ENCODE measurements at regions not wholly inside any gene's neighbourhood (a gene's known extent, or its start where the extent isn't known, plus 50 kb on each side); places are given as distances from the start of the nearest gene placed in this dataset.

GRCh38 chrX:103148075-103148474 lies 55.1 kb upstream of the NXF3 start:
- H3K14ac ChIP-seq (ENCODE audit: insufficient read length): no peak overlapping the region
- H2BK15ac ChIP-seq (ENCODE audit: low read length): no peak overlapping the region
- H3K36me3 ChIP-seq (ENCODE audit: control insufficient read depth in 2 of 4, insufficient read depth in 4 of 4, low read length in 3 of 4): no peaks in the 10 kb centered on the region
- no peaks in the 10 kb centered on the region for H3K4me1 ChIP-seq (replicated peaks in 1 of 4; ENCODE audit: control insufficient read depth in 3 of 4, insufficient read depth in 4 of 4, low read length in 3 of 4)
- no peaks in the 10 kb centered on the region for H3K27me3 ChIP-seq (replicated peaks in 1 of 4; ENCODE audit: control insufficient read depth in 3 of 4, extremely low read depth in 1 of 4, insufficient read depth in 3 of 4, low read length in 3 of 4)
- ChIA-PET POLR2A (ENCODE audit: partially characterized antibody) (no interaction called here), CTCF (ENCODE audit: partially characterized antibody) (no interaction called here)
- H3K23ac ChIP-seq (ENCODE audit: insufficient read length): no peak overlapping the region
- no peaks in the 10 kb centered on the region for H3K23me2 ChIP-seq (ENCODE audit: low read depth, low read length)
- 92% methylated on average over 1 of the region's 1 CpG; no CpG with 5 or more reads in 1 of the 2 experiments for WGBS, 2 experiments (ENCODE audit: extremely low coverage in 1 of 2, insufficient coverage in 1 of 2, insufficient read length in 1 of 2, insufficient replicate concordance in 2 of 2, low coverage in 1 of 2, low lambda C conversion rate in 2 of 2, missing lambda C conversion rate in 1 of 2)
- FAIRE-seq (no peak), DNase-seq (ENCODE audit: low read depth in 1 of 2, low spot score in 2 of 2) (no peak)
- no peak overlapping the region for H4K8ac ChIP-seq (ENCODE audit: extremely low read depth, insufficient read depth, low read length)
- no peaks in the 10 kb centered on the region for H4K20me1 ChIP-seq (replicated peaks in 1 of 2; ENCODE audit: control insufficient read depth in 1 of 2, insufficient read depth in 2 of 2, low read length in 2 of 2)
- H3K4ac ChIP-seq (replicated peaks; ENCODE audit: insufficient read length, low read depth, low read length): no peak overlapping the region
- no peak overlapping the region for H4K5ac ChIP-seq (ENCODE audit: insufficient read length, low read depth, low read length)
- H3K9ac ChIP-seq (replicated peaks in 1 of 4; ENCODE audit: extremely low read depth in 1 of 4, low read depth in 3 of 4, low read length in 3 of 4): no peak overlapping the region
- H2BK5ac ChIP-seq (ENCODE audit: low read depth, low read length): no peak overlapping the region
- H3K4me2 ChIP-seq (ENCODE audit: insufficient read depth in 1 of 2, low read depth in 2 of 2, low read length in 2 of 2): no peak overlapping the region
- no peak overlapping the region for H2AK5ac ChIP-seq (ENCODE audit: low read depth, low read length)
- H3K27ac ChIP-seq (ENCODE audit: low read depth, low read length): no peak overlapping the region
- no peak overlapping the region for H2AFZ ChIP-seq (ENCODE audit: low read length)
- no peak overlapping the region for H3K4me3 ChIP-seq (ENCODE audit: extremely low read depth in 1 of 4, insufficient read depth in 2 of 4, low read depth in 3 of 4, low read length in 4 of 4)
- H2BK20ac ChIP-seq (ENCODE audit: low read length): no peak overlapping the region
- H3K9me3 ChIP-seq (ENCODE audit: insufficient read depth in 2 of 2, low read depth in 1 of 2, low read length in 1 of 2): no peaks in the 10 kb centered on the region
- H3K18ac ChIP-seq (ENCODE audit: extremely low read depth, low read length): no peak overlapping the region
- no peak overlapping the region for H3K56ac ChIP-seq (replicated peaks; ENCODE audit: insufficient read length, low read depth, low read length)
- no peaks in the 10 kb centered on the region for H3K79me1 ChIP-seq (ENCODE audit: low read depth, low read length)
- no peak overlapping the region for H2BK12ac ChIP-seq (ENCODE audit: low read depth, low read length)
- no peaks in the 10 kb centered on the region for H3K79me2 ChIP-seq (ENCODE audit: control insufficient read depth in 1 of 2, insufficient read depth in 2 of 2, low read length in 2 of 2)
- H4K91ac ChIP-seq (replicated peaks; ENCODE audit: insufficient read length, low read length): no peak overlapping the region
- H2BK120ac ChIP-seq (replicated peaks; ENCODE audit: low read depth, low read length): no peak overlapping the region
- no peak for TF ChIP-seq NANOG (IDR thresholded peaks at IDR 0.05; ENCODE audit: insufficient read depth, low read depth, low read length, poor library complexity, severe bottlenecking)
- TF ChIP-seq TEAD4 (IDR thresholded peaks at IDR 0.05; ENCODE audit: low read depth, low read length): no peak
- TF ChIP-seq GABPA (IDR thresholded peaks at IDR 0.05; ENCODE audit: borderline replicate concordance, insufficient read depth, low read length): no peak
- no peak for TF ChIP-seq YY1 (IDR thresholded peaks at IDR 0.05; ENCODE audit: low read depth, low read length)
- TF ChIP-seq HDAC6 (IDR thresholded peaks at IDR 0.05; ENCODE audit: low read depth, low read length): no peak
- TF ChIP-seq ASH2L (IDR thresholded peaks at IDR 0.05; ENCODE audit: low read length): no peak
- TF ChIP-seq TAF7 (optimal IDR thresholded peaks at IDR 0.05; ENCODE audit: borderline replicate concordance, low read depth, low read length): no peak
- TF ChIP-seq SP4 (IDR thresholded peaks at IDR 0.05; ENCODE audit: low read length): no peak
- TF ChIP-seq CTBP2 (IDR thresholded peaks at IDR 0.05; ENCODE audit: borderline replicate concordance, insufficient read depth, insufficient read length, low read length): no peak
- TF ChIP-seq KDM1A (IDR thresholded peaks at IDR 0.05; ENCODE audit: borderline replicate concordance, low read length): no peak
- TF ChIP-seq MAFK (IDR thresholded peaks at IDR 0.05; ENCODE audit: low read depth, low read length): no peak
- no peak for TF ChIP-seq FOSL1 (IDR thresholded peaks at IDR 0.05; ENCODE audit: insufficient read depth, low read depth, low read length)
- no peak for TF ChIP-seq CHD1 (IDR thresholded peaks at IDR 0.05; ENCODE audit: low read depth, low read length)
- TF ChIP-seq BRCA1 (IDR thresholded peaks at IDR 0.05; ENCODE audit: low read depth, low read length): no peak
- no peak for TF ChIP-seq TCF12 (IDR thresholded peaks at IDR 0.05; ENCODE audit: low read depth, low read length)
